Hepatocyte (in vitro differentiated cells): ENCODE measurements at regions not wholly inside any gene's neighbourhood (a gene's known extent, or its start where the extent isn't known, plus 50 kb on each side); places are given as distances from the start of the nearest gene placed in this dataset.

Experiments
- DNase-seq: peaks from one replicate; pipeline ENCODE4 v3.0.0-alpha.2; 2016; ENCODE audit warnings: low spot score
- H2AFZ ChIP-seq: fragments of 200-600 bp; sonication (generic); 2 replicates; pipeline ENCODE4 v1.6.0; 2016; ENCODE audit warnings: antibody characterized with exemption, mild to moderate bottlenecking
- H3K27ac ChIP-seq: fragments of 200-600 bp; sonication (generic); 2 replicates; pipeline ENCODE4 v1.5.1; 2016; ENCODE audit warnings: mild to moderate bottlenecking
- H3K27me3 ChIP-seq: fragments of 200-600 bp; sonication (generic); 2 replicates; pipeline ENCODE4 v1.6.1; 2016
- H3K36me3 ChIP-seq: fragments of 200-600 bp; sonication (generic); replicated peaks from 2 replicates; pipeline ENCODE4 v1.5.1; 2016; ENCODE audit warnings: low read depth; ENCODE audit not compliant: insufficient read depth
- H3K4me1 ChIP-seq: fragments of 200-600 bp; sonication (generic); 2 replicates; pipeline ENCODE4 v1.5.1; 2016; ENCODE audit warnings: mild to moderate bottlenecking, moderate library complexity; ENCODE audit not compliant: insufficient read depth
- H3K4me2 ChIP-seq: fragments of 200-600 bp; sonication (generic); 2 replicates; pipeline ENCODE4 v1.6.0; 2016
- H3K4me3 ChIP-seq: fragments of 200-600 bp; sonication (generic); 2 replicates; pipeline ENCODE4 v1.5.1; 2016; ENCODE audit warnings: mild to moderate bottlenecking
- H3K79me2 ChIP-seq: fragments of 200-600 bp; sonication (generic); 2 replicates; pipeline ENCODE4 v1.6.0; 2017; ENCODE audit warnings: mild to moderate bottlenecking
- H3K9me2 ChIP-seq: fragments of 200-600 bp; sonication (generic); replicated peaks from 2 replicates; pipeline ENCODE4 v1.6.0; 2017; ENCODE audit warnings: mild to moderate bottlenecking; ENCODE audit not compliant: insufficient read depth
- H3K9me3 ChIP-seq: fragments of 200-600 bp; sonication (generic); 2 replicates; pipeline ENCODE4 v1.5.1; 2016; ENCODE audit warnings: low read depth, mild to moderate bottlenecking
- H4K20me1 ChIP-seq: fragments of 200-600 bp; sonication (generic); 2 replicates; pipeline ENCODE4 v1.6.0; 2016; ENCODE audit warnings: mild to moderate bottlenecking; ENCODE audit not compliant: insufficient read depth, poor library complexity, severe bottlenecking
- EZH2 ChIP-seq: fragments of 200-600 bp; sonication (generic); IDR thresholded peaks from 2 replicates; pipeline ENCODE4 v1.6.1; 2016; ENCODE audit warnings: antibody characterized with exemption, mild to moderate bottlenecking, borderline replicate concordance
- EZH2phosphoT487 ChIP-seq: fragments of 200-600 bp; sonication (generic); IDR thresholded peaks from one replicate; pipeline ENCODE4 v1.6.1; 2018; ENCODE audit warnings: antibody characterized with exemption, mild to moderate bottlenecking, low read depth, moderate library complexity; ENCODE audit not compliant: unreplicated experiment, severe bottlenecking
- WGBS: methylation state at CpG from one replicate; pipeline ENCODE4 v1.1.6; 2016; ENCODE audit warnings: low lambda C conversion rate; ENCODE audit errors: missing lambda C conversion rate; 5-methylcytosine and 5-hydroxymethylcytosine counted together
- TF ChIP-seq, protein P1 (sequence below): fragments of 200-600 bp; sonication (generic); IDR thresholded peaks from 2 replicates; pipeline ENCODE4 v1.5.1; 2016; ENCODE audit warnings: antibody characterized with exemption, mild to moderate bottlenecking; ENCODE audit not compliant: poor library complexity

DNA sequence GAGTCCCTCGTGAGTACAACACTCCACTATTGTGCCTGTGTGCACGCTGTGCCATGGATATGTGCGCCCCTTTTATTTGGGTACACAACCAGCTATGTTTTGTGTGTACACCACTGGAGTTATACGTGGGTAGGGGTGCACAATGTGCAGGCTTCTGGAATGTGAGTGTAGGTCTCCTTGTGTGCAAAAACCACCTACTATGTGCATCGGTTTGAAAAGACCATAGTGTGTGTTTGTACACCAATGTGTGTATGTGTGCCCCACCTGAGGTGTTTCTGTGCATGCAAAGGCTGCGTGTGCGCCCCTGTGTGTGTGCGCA is 86.4 kb upstream of the ALDH1L1 start:
- 72% methylated on average over 8 of the region's 8 CpGs for WGBS
- H3K9me2 ChIP-seq: no peaks in the 10 kb centered on the region
- no peaks in the 10 kb centered on the region for H3K27me3 ChIP-seq
- H3K4me2 ChIP-seq: peak overlapping the region; percentile 75
- H3K9me3 ChIP-seq: no peaks in the 10 kb centered on the region
- H3K79me2 ChIP-seq: no peaks in the 10 kb centered on the region
- no peak for TF ChIP-seq EZH2phosphoT487
- no peak for TF ChIP-seq EZH2
- TF ChIP-seq, protein P1, sequence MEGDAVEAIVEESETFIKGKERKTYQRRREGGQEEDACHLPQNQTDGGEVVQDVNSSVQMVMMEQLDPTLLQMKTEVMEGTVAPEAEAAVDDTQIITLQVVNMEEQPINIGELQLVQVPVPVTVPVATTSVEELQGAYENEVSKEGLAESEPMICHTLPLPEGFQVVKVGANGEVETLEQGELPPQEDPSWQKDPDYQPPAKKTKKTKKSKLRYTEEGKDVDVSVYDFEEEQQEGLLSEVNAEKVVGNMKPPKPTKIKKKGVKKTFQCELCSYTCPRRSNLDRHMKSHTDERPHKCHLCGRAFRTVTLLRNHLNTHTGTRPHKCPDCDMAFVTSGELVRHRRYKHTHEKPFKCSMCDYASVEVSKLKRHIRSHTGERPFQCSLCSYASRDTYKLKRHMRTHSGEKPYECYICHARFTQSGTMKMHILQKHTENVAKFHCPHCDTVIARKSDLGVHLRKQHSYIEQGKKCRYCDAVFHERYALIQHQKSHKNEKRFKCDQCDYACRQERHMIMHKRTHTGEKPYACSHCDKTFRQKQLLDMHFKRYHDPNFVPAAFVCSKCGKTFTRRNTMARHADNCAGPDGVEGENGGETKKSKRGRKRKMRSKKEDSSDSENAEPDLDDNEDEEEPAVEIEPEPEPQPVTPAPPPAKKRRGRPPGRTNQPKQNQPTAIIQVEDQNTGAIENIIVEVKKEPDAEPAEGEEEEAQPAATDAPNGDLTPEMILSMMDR: no peak
- peak overlapping the region; percentile 82 for H3K27ac ChIP-seq
- H2AFZ ChIP-seq: peak overlapping the region; percentile 32
- DNase-seq: no peak
- H3K36me3 ChIP-seq: no peaks in the 10 kb centered on the region
- peaks cover 14% of the 10 kb centered on the region for H3K4me1 ChIP-seq
- H3K4me3 ChIP-seq: no peak overlapping the region
- no peaks in the 10 kb centered on the region for H4K20me1 ChIP-seq

DNA sequence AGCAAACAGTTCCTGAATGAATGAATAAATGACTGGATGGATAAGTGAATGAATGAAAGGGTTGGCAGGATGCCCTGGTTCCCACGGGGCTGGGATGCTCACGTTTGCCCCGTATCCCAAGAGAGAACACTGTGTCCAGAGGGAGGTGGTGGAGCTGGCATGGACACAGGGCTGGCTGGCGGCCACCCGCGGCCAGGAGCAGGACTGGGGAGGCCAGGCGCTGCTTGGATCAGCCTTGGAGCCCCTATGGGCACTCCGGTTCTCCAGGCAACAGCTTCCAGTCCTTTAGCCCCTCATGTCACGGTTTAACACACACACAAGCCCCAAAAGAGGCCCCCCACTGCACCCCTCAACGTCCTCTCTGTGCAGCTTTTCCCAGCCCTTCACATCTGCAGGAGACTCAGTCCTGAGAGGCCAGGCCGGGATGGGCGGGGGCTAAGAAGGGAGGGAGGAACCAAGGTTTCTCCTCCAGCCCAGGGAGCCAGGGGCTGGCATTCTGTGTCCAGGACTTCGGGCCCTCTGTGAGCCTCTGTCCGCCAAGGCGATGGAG is 86.0 kb upstream of the ALDH1L1 start:
- Histone ChIP-seq H3K9me2 (no peaks in the 10 kb centered on the region), H3K4me3 (no peak overlapping the region), H3K9me3 (no peaks in the 10 kb centered on the region), H3K4me2 (no peak overlapping the region), H2AFZ (no peak overlapping the region), H3K36me3 (no peaks in the 10 kb centered on the region), H3K79me2 (no peaks in the 10 kb centered on the region), H3K27ac (no peak overlapping the region), H4K20me1 (no peaks in the 10 kb centered on the region), H3K4me1 (peaks cover 14% of the 10 kb centered on the region), H3K27me3 (no peaks in the 10 kb centered on the region)
- TF ChIP-seq, protein P1: no peak
- TF ChIP-seq EZH2phosphoT487: no peak
- TF ChIP-seq EZH2: no peak
- 74% methylated on average over 15 of the region's 15 CpGs for whole genome bisulfite sequencing
- peak; percentile 25 for DNase-seq

DNA sequence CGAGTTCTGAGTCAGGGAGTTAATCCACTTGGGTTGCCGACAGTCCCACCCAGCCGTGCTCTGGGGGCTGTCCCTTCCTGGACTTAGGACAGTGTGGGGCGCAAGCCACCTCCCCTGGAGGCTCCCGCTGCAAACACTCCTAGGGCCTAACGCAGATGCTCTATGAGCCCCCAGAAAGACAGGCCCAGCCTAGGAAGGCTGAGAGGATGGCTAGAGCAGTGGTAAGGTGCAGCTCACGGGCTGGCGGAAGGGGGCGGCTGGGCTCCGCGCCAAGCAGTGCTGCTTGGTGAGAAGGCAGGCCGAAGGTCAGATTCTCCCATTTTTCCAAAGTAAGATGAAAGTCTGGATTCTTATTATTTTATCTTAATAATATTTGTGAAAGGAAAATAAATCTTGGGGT is 84.6 kb upstream of the ALDH1L1 start:
- Histone ChIP-seq H3K27me3 (no peaks in the 10 kb centered on the region), H3K9me3 (no peaks in the 10 kb centered on the region), H4K20me1 (no peaks in the 10 kb centered on the region), H3K36me3 (no peaks in the 10 kb centered on the region), H3K79me2 (no peaks in the 10 kb centered on the region), H3K4me1 (peaks cover 20% of the 10 kb centered on the region), H2AFZ (no peak overlapping the region), H3K4me3 (no peak overlapping the region), H3K4me2 (no peak overlapping the region), H3K9me2 (no peaks in the 10 kb centered on the region), H3K27ac (no peak overlapping the region)
- 83% methylated on average over 12 of the region's 12 CpGs for WGBS
- no peak for DNase-seq
- TF ChIP-seq EZH2phosphoT487: no peak
- TF ChIP-seq, protein P1: no peak
- no peak for TF ChIP-seq EZH2

GRCh38 chr3:126264381-126264780 is 84.0 kb upstream of the ALDH1L1 start:
- H3K36me3 ChIP-seq: no peaks in the 10 kb centered on the region
- H3K9me2 ChIP-seq: no peaks in the 10 kb centered on the region
- H4K20me1 ChIP-seq: no peaks in the 10 kb centered on the region
- H3K4me2 ChIP-seq: no peak overlapping the region
- no peaks in the 10 kb centered on the region for H3K27me3 ChIP-seq
- no peak overlapping the region for H3K27ac ChIP-seq
- H3K4me3 ChIP-seq: no peak overlapping the region
- H3K4me1 ChIP-seq: peaks cover 20% of the 10 kb centered on the region
- H3K9me3 ChIP-seq: no peaks in the 10 kb centered on the region
- TF ChIP-seq EZH2phosphoT487 (no peak), EZH2 (no peak)
- TF ChIP-seq, protein P1: no peak
- H3K79me2 ChIP-seq: no peaks in the 10 kb centered on the region
- WGBS: 81% methylated on average over 7 of the region's 7 CpGs
- H2AFZ ChIP-seq: no peak overlapping the region
- no peak for DNase-seq
